Activated T-helper 1 cell treated with anti-CD3 and anti-CD28 coated beads, Interleukin-12 subunit alpha, Interleukin-12 subunit beta, Interleukin-2, Interleukin-4 antibody, amounts not matched to agents 30 ng/mL and 10 ng/mL and 1 ng/mL, durations not matched to agents 14 hours and 24 hours and 36 hours (primary cell): ENCODE measurements at regions not wholly inside any gene's neighbourhood (a gene's known extent, or its start where the extent isn't known, plus 50 kb on each side); places are given as distances from the start of the nearest gene placed in this dataset.

Experiments used
- DNase-seq: peaks from one replicate; pipeline ENCODE4 v3.0.0; 2021; ENCODE audit warnings: low spot score
- H3K27ac Mint-ChIP-seq: one replicate; pipeline ENCODE4 v1.8.0; 2021; ENCODE audit warnings: mild to moderate bottlenecking, mixed read lengths
- H3K27me3 Mint-ChIP-seq: one replicate; pipeline ENCODE4 v1.8.0; 2022; ENCODE audit warnings: mild to moderate bottlenecking, moderate library complexity, mixed read lengths; ENCODE audit not compliant: insufficient read depth
- H3K36me3 Mint-ChIP-seq: one replicate; pipeline ENCODE4 v1.8.0; 2021; ENCODE audit warnings: low read depth, mixed read lengths
- H3K4me1 Mint-ChIP-seq: one replicate; pipeline ENCODE4 v1.8.0; 2021; ENCODE audit warnings: low read depth, mixed read lengths
- H3K4me3 Mint-ChIP-seq: one replicate; pipeline ENCODE4 v1.8.0; 2021; ENCODE audit warnings: mild to moderate bottlenecking, moderate library complexity, mixed read lengths
- H3K9me3 Mint-ChIP-seq: one replicate; pipeline ENCODE4 v1.8.0; 2021; ENCODE audit warnings: mixed read lengths
- intact Hi-C: fragments of 100-400 bp; cut with micrococcal nuclease; formaldehyde crosslinking; loops from one replicate; pipeline ENCODE4 v1.15.1; 2024

DNA sequence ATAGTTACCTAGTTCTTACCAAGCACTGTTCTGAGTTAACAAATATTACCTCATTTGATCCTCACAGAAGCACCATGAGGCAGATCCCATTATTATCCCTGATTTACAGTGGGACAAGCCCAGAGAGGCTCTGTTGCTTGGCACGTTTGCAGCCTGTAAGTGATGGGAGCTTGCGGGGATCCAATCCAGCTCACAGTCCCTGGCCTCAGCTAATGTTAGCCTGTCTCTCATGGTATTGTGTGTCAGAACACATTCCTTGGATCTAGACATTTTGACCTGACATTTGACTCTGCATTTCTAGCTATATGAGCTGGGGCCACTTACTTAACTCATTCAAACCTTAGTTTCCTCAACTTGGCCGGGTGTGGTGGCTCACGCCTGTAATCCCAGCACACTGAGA is 246.9 kb upstream of the LRTM1 start:
- H3K27me3 Mint-ChIP-seq = peaks cover 2% of the 10 kb centered on the region
- intact Hi-C loops = no loop called here
- DNase-seq = no peak
- no peak overlapping the region for H3K27ac Mint-ChIP-seq
- no peaks in the 10 kb centered on the region for H3K4me1 Mint-ChIP-seq
- no peaks in the 10 kb centered on the region for H3K36me3 Mint-ChIP-seq
- H3K4me3 Mint-ChIP-seq = no peak overlapping the region
- no peaks in the 10 kb centered on the region for H3K9me3 Mint-ChIP-seq

DNA sequence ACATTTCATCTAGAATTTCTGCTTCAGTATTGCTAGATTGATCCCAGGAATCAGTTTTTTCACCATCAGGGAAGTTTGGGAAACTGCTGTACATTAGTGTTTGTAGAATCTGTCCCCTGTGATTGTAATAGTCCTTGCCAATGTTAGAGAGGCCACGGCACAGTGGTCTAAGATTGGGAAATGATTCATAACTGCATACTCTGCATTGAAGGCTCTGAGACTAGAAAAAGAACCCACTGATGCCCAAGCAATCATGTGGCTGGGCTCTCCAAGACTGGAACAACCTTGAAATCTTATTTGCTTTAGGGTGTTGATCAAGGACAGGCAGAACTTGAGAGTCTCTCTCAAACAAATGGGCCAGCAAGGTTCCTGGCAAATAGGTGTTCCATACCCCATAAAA is 245.6 kb upstream of the LRTM1 start:
- no peak for DNase-seq
- H3K9me3 Mint-ChIP-seq = no peaks in the 10 kb centered on the region
- no peak overlapping the region for H3K4me3 Mint-ChIP-seq
- intact Hi-C loops = no loop called here
- no peak overlapping the region for H3K27ac Mint-ChIP-seq
- no peaks in the 10 kb centered on the region for H3K36me3 Mint-ChIP-seq
- no peaks in the 10 kb centered on the region for H3K27me3 Mint-ChIP-seq
- H3K4me1 Mint-ChIP-seq = no peaks in the 10 kb centered on the region

DNA sequence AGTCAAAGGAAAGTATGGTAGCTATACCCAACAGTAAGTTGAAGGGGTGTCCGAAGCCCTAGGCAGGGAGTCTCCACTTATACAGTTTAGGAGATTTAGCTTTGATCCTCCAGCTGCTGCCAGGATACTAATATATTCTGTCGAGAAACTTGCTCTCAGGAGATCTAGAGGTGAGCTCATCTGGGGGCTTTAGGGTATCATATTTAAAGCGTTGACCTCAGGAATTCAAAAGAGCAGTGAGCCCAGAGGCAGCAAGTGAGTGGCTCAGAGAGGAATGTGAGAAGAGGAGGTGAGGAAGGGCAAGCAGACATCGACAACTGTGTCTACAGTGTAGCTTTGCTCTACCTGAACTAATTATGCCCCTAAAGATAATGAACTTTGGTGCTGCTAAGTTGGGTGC is 245.1 kb upstream of the LRTM1 start:
- no peak for DNase-seq
- H3K36me3 Mint-ChIP-seq = no peaks in the 10 kb centered on the region
- no peaks in the 10 kb centered on the region for H3K9me3 Mint-ChIP-seq
- H3K4me1 Mint-ChIP-seq = no peaks in the 10 kb centered on the region
- H3K4me3 Mint-ChIP-seq = no peak overlapping the region
- H3K27ac Mint-ChIP-seq = no peak overlapping the region
- intact Hi-C loops = no loop called here
- no peaks in the 10 kb centered on the region for H3K27me3 Mint-ChIP-seq

DNA sequence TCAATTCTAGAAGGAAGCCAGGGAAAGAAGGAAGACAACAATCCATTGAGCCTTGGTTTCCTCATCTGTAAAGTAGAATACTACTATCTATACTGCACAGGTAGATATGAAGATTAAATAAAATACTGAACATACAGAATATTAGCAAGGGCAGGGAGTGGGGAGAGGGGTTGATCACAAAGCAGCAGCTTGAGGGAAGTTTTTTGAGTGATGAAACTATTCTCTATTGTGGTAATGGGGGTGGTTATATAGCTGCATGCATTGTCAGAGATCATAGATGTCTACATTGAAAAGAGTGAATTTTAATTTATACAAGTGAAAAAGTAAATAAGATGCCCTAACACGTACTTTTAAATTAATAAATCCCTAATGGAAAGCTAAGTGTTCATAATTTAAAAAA is 242.6 kb upstream of the LRTM1 start:
- Mint-ChIP-seq H3K9me3 (no peaks in the 10 kb centered on the region), H3K27ac (no peak overlapping the region), H3K27me3 (no peaks in the 10 kb centered on the region), H3K4me1 (no peaks in the 10 kb centered on the region), H3K36me3 (no peaks in the 10 kb centered on the region), H3K4me3 (no peak overlapping the region)
- intact Hi-C loops = no loop called here
- DNase-seq = no peak

DNA sequence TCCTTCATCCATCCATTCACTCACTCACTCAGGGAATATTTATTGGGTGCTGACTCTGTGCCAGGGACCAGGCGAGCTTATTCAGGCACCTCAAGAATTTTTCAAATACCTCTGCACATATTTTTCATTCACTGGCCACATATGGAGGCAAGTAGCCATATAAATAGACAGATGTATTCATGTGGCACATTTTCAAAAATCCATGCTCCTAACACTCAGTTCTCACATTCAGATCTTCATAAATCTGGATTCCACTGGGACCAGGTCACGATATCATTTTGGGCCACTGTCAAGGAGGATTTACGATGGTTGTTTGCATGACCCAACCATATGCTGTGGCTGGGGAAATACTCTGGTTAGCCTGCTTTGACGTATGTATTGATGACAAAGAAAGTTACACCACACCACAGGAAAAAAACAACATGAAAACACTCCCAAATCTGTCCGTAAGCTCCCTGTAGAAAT is 241.8 kb upstream of the LRTM1 start:
- no peaks in the 10 kb centered on the region for H3K27me3 Mint-ChIP-seq
- no peak for DNase-seq
- intact Hi-C loops = no loop called here
- no peaks in the 10 kb centered on the region for H3K4me1 Mint-ChIP-seq
- no peak overlapping the region for H3K4me3 Mint-ChIP-seq
- H3K27ac Mint-ChIP-seq = no peak overlapping the region
- H3K36me3 Mint-ChIP-seq = no peaks in the 10 kb centered on the region
- H3K9me3 Mint-ChIP-seq = no peaks in the 10 kb centered on the region

DNA sequence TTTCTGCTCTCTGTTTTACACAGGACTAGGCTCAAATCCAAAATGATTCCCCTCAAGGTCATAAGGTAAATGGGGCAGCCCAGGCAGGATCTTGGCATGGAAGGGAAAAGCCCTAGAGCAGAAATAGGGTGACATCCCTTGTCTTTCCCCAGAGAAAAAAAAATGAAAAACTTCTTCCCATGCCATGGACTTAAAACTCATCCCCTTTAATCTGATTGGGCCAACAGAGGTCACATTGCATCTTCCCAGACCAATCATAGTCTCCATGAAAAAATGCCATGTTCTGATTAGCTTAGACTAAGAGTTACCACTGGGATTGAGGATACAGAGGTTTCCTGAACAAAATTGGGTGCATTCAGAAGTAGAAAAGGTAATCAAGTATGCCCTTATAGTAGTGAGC is 241.3 kb upstream of the LRTM1 start:
- Mint-ChIP-seq H3K27ac (no peak overlapping the region), H3K4me1 (no peaks in the 10 kb centered on the region), H3K36me3 (no peaks in the 10 kb centered on the region), H3K9me3 (no peaks in the 10 kb centered on the region), H3K4me3 (no peak overlapping the region), H3K27me3 (no peaks in the 10 kb centered on the region)
- DNase-seq = no peak
- intact Hi-C loops = no loop called here

DNA sequence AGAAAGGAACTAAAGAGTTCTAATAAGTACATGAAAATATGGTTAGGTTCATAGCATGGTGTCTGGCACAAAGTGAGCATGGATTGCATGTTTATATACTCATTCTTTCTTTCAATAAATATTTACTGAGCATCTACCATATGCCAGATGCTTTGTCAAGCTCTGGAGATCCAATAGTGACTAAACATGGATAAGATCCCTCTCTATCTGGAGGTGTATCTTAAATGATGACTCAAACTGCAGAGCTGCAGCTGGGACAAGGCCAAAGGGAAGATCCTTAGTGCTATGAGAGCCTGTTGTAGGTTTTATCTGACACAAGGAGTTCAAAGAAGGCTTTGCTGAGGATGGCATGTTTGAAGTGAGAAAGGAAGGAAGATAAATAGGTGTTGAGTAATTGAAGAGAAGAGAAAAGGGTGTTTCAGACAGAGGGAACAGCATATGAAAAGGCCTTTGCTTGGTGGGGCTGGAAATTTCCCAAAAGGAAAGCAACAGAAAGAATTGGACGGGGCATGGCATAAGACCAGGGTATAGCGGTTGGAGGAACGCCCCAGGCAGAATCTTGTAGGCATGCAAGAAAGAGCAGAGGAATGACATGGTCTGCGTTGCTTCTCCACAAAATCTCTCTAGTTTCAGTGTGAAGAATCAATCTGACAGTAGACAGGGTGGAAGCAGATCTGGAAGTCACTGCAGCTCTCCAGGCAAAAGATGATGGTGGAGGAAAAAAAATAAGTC is 239.9 kb upstream of the LRTM1 start:
- H3K36me3 Mint-ChIP-seq = no peaks in the 10 kb centered on the region
- no peaks in the 10 kb centered on the region for H3K27me3 Mint-ChIP-seq
- intact Hi-C loops = no loop called here
- H3K4me1 Mint-ChIP-seq = no peaks in the 10 kb centered on the region
- H3K27ac Mint-ChIP-seq = no peak overlapping the region
- DNase-seq = no peak
- H3K9me3 Mint-ChIP-seq = peaks cover 4% of the 10 kb centered on the region
- H3K4me3 Mint-ChIP-seq = no peak overlapping the region

DNA sequence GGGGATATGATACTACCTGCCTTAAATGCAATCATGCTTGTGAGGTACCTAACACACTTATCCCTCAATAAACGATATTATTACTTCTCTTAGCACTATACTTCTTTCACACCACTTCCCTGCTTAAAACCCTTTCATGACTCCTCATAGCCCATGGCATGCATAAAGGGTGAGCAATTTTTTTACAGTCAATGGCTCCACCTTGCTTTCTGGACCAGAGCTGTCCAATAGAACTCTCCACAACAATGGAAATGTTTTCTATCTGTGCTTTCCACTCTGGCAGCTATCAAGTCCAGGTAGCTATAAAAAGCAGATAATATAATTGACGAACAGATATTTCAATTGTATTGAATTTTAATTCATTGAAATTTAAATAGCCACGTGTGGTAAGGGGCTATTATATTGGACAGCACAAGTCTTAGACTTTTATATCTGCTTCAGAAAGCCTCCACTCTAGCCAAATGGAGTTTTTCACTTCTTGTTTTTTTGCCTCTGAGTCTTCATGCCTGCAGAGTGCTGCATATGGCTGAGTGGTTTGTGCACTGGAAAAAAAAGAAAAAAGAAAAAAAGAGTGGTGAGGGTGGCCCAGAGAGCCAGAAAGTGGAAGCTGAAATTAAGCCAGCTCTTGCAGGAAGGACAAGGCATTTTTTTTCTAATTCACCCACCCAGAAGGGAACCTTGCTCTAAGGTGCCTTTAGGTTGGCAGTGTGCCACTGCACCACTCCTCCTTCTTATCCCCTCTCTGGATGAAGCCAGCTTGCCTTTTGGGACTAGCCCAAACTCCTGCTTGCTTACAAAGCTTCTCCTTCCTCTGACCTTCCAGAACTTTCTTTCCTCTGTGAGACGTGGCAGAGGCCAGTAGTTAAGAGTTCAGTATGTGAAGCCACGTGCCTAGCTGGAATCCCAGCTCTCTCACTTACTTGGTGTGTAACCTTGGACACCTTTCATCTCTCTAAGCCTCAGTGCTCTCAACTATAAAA is 239.0 kb upstream of the LRTM1 start:
- DNase-seq = no peak
- no peaks in the 10 kb centered on the region for H3K36me3 Mint-ChIP-seq
- no peak overlapping the region for H3K4me3 Mint-ChIP-seq
- intact Hi-C loops = no loop called here
- H3K9me3 Mint-ChIP-seq = peaks cover 6% of the 10 kb centered on the region
- no peaks in the 10 kb centered on the region for H3K4me1 Mint-ChIP-seq
- H3K27ac Mint-ChIP-seq = no peak overlapping the region
- H3K27me3 Mint-ChIP-seq = no peaks in the 10 kb centered on the region

DNA sequence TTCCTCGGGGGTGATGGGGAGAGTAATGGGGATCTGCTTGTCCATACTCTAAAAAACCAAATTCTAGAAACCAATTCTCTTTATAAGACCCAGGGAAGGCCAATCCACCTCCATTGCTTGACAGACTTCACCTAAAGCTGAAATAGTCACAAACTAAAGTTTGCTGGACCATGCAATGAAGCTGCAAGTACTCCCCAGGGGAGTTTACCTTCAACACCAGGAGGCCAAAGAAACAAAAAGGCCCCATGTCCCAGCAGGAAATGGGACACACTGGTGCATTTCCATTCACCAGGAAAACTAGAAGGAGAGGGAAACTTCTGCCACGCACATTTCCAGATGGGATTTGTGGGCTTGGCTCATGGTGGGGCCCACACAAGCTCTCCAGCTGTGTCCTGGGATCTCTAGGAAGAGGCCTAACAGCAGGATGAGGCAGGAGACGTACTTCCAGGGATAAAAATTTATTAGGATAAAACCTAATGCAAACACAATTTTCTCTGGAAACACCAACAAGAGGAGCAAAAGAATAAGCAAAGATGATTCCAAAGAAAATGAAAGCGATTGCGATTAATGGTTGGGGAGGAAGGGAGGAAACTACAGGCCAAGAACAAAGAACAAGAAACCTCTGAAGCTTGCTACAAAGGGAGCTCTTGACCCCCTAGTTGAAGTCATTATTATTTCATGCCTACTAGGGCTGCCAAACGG is 238.0 kb upstream of the LRTM1 start:
- intact Hi-C loops = no loop called here
- H3K27me3 Mint-ChIP-seq = no peaks in the 10 kb centered on the region
- H3K36me3 Mint-ChIP-seq = no peaks in the 10 kb centered on the region
- H3K27ac Mint-ChIP-seq = no peak overlapping the region
- no peaks in the 10 kb centered on the region for H3K4me1 Mint-ChIP-seq
- DNase-seq = no peak
- peaks cover 6% of the 10 kb centered on the region for H3K9me3 Mint-ChIP-seq
- no peak overlapping the region for H3K4me3 Mint-ChIP-seq

DNA sequence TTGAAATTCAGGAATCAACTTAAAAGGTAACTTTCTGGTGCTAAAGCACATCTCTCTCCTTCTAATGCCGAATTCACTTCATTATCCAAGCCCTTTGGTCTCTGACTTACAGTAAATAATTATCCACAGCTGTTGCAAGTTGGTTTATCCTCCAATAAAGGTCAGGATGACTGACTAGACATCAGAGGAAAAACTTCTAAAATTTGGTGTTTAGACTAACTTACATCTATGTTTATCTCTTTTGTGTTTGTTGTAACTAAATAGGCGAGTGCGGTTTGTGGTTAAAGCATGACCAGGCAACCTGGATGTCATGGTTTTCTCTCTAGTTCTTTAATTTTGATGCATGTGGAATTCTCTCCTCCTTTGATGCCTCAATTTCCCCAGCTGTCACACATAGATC is 237.4 kb upstream of the LRTM1 start:
- H3K4me1 Mint-ChIP-seq = no peaks in the 10 kb centered on the region
- H3K27me3 Mint-ChIP-seq = no peaks in the 10 kb centered on the region
- peaks cover 6% of the 10 kb centered on the region for H3K9me3 Mint-ChIP-seq
- no peaks in the 10 kb centered on the region for H3K36me3 Mint-ChIP-seq
- intact Hi-C loops = no loop called here
- no peak for DNase-seq
- H3K27ac Mint-ChIP-seq = no peak overlapping the region
- no peak overlapping the region for H3K4me3 Mint-ChIP-seq

DNA sequence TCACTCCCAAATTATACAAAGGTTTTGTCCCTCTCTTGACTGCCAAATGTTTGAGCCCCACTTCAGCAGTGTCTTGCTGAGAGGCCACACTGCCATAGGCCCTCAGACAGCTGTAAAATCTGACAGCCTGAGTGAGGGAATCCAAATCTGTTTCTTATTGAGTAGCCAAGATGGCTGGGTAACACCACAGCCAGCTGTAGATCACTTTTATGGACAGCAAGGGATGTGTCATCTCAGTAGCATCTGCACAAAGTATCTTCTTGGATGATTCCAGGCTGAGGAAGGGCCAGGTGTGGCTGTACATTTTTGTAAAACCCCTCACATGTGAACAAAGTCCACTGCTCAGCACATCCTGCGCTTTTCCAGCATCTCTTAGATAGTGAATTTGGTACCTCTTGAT is 237.0 kb upstream of the LRTM1 start:
- Mint-ChIP-seq H3K4me3 (no peak overlapping the region), H3K36me3 (no peaks in the 10 kb centered on the region), H3K27me3 (no peaks in the 10 kb centered on the region), H3K4me1 (no peaks in the 10 kb centered on the region), H3K9me3 (peaks cover 6% of the 10 kb centered on the region), H3K27ac (no peak overlapping the region)
- intact Hi-C loops = no loop called here
- no peak for DNase-seq

DNA sequence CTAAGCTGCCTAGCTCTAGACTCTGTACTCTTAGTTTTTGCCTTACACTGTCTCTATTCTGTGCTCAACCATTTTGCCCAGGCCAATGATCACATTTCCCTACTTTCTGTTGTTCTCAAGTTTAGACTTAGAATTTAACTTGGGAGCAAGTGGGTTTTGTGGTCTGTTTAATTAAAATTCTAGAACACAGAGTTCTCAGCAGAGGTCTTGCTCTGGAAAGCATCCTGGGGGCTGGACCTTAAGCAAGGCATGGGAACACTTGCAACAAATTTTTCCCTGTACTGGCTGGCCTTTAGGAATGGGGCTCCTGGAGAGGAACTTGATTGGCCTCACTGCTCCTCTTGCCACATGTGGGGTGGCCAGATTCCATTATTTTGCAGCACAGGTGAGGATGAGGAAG is 236.3 kb upstream of the LRTM1 start:
- DNase-seq = no peak
- peaks cover 6% of the 10 kb centered on the region for H3K9me3 Mint-ChIP-seq
- H3K4me3 Mint-ChIP-seq = no peak overlapping the region

DNA sequence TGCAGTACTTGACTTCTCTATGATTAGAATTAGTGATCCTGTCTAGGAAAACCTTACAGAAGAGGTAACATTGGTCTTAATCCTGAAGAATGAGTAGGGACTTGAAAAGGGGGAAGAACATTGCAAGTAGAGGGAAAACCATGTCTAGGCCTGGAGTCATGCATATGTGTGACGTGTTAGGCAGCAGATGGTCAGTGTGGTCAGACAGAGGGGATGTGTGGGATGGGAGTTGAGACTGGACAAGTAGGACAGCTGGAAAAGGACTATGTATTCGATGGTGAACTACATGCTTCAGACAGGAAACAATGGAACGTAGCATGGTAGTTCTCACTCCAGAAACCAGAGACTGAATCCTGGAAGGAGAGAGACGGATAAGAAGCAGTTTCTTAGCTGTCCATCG is 235.6 kb upstream of the LRTM1 start:
- H3K9me3 Mint-ChIP-seq = peaks cover 6% of the 10 kb centered on the region
- intact Hi-C loops = no loop called here
- DNase-seq = no peak
- no peak overlapping the region for H3K4me3 Mint-ChIP-seq
- H3K27ac Mint-ChIP-seq = no peak overlapping the region
- H3K36me3 Mint-ChIP-seq = no peaks in the 10 kb centered on the region
- H3K4me1 Mint-ChIP-seq = no peaks in the 10 kb centered on the region
- H3K27me3 Mint-ChIP-seq = no peaks in the 10 kb centered on the region

More for the DNA sequence above, 236.3 kb upstream of the LRTM1 start:
- intact Hi-C loops = no loop called here
- Mint-ChIP-seq H3K27ac (no peak overlapping the region), H3K36me3 (no peaks in the 10 kb centered on the region), H3K27me3 (no peaks in the 10 kb centered on the region), H3K4me1 (no peaks in the 10 kb centered on the region)
